ENCODE measurements at regions not wholly inside any gene's neighbourhood (a gene's known extent, or its start where the extent isn't known, plus 50 kb on each side); places are given as distances from the start of the nearest gene placed in this dataset.

DNA sequence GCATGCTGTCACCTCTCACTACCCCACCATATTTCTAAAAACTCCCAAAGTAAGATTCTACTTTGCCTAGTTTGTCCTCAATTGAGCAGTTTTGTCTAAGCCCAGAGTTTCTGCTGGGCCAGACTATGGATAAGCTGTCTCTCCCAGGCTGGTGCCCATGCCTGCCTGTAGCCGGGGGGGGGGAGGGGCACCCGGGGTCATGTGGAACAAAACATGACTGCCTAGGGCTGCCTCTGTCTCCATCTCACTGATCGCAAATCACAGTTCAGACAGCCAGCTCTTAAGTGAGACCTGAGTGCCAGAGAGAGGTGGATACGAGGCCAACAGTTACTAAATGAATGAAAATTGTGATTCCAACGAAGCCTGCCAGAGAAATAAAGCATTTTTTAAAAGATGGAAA, 78.8 kb upstream of the RPRML start:
- TF ChIP-seq, protein P1, sequence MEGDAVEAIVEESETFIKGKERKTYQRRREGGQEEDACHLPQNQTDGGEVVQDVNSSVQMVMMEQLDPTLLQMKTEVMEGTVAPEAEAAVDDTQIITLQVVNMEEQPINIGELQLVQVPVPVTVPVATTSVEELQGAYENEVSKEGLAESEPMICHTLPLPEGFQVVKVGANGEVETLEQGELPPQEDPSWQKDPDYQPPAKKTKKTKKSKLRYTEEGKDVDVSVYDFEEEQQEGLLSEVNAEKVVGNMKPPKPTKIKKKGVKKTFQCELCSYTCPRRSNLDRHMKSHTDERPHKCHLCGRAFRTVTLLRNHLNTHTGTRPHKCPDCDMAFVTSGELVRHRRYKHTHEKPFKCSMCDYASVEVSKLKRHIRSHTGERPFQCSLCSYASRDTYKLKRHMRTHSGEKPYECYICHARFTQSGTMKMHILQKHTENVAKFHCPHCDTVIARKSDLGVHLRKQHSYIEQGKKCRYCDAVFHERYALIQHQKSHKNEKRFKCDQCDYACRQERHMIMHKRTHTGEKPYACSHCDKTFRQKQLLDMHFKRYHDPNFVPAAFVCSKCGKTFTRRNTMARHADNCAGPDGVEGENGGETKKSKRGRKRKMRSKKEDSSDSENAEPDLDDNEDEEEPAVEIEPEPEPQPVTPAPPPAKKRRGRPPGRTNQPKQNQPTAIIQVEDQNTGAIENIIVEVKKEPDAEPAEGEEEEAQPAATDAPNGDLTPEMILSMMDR (IDR thresholded peaks at IDR 0.05 in 4 of 5, conservative IDR thresholded peaks at IDR 0.05 in 1 of 5), result no peak
- TF ChIP-seq POLR2A (IDR thresholded peaks at IDR 0.05), result no peak
